Nephron progenitor cell (in vitro differentiated cells): ENCODE measurements at regions not wholly inside any gene's neighbourhood (a gene's known extent, or its start where the extent isn't known, plus 50 kb on each side); places are given as distances from the start of the nearest gene placed in this dataset.

Experiments used
- DNase-seq: peaks from one replicate; pipeline ENCODE4 v3.0.0; 2021
- H3K27ac Mint-ChIP-seq: 2 replicates; pipeline ENCODE4 v1.8.0; 2021; ENCODE audit warnings: mild to moderate bottlenecking, moderate library complexity, mixed read lengths
- H3K27me3 Mint-ChIP-seq: 2 replicates; pipeline ENCODE4 v1.8.0; 2021; ENCODE audit warnings: mild to moderate bottlenecking, low read depth, mixed read lengths; ENCODE audit not compliant: poor library complexity
- H3K36me3 Mint-ChIP-seq: 2 replicates; pipeline ENCODE4 v1.8.0; 2021; ENCODE audit warnings: low read depth, mixed read lengths
- H3K4me1 Mint-ChIP-seq: 2 replicates; pipeline ENCODE4 v1.8.0; 2021; ENCODE audit warnings: mixed read lengths
- H3K4me3 Mint-ChIP-seq: 2 replicates; pipeline ENCODE4 v1.8.0; 2021; ENCODE audit warnings: mild to moderate bottlenecking, moderate library complexity, mixed read lengths
- H3K9me3 Mint-ChIP-seq: 2 replicates; pipeline ENCODE4 v1.8.0; 2021; ENCODE audit warnings: mild to moderate bottlenecking, moderate library complexity, mixed read lengths
- TF ChIP-seq, protein P1 (sequence below): fragments of 200-600 bp; sonication (generic); IDR thresholded peaks from 2 replicates; pipeline ENCODE4 v1.5.0; 2021; ENCODE audit warnings: antibody characterized with exemption

DNA sequence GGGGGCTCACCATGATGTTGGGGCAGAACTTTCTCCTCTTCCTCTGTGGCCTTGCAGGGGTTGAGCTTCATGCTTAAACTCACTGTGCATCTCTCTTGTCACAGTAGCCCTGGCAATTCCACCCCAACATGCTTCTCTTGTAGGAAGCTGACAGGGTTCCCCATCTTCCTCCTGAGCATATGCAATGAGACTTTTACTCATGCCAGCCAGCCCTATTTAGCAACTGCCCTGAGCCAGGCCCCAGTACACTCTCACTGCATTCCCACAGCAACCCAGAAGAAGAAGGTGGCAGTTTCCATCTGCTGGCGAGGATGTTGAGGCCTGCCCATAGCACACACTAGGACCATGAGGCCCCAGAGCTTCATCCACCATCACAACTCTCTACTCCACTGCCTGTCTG, 72.2 kb upstream of the TEX51 start:
- Mint-ChIP-seq H3K9me3 (no peaks in the 10 kb centered on the region), H3K27me3 (peaks cover 3% of the 10 kb centered on the region)
- TF ChIP-seq, protein P1, sequence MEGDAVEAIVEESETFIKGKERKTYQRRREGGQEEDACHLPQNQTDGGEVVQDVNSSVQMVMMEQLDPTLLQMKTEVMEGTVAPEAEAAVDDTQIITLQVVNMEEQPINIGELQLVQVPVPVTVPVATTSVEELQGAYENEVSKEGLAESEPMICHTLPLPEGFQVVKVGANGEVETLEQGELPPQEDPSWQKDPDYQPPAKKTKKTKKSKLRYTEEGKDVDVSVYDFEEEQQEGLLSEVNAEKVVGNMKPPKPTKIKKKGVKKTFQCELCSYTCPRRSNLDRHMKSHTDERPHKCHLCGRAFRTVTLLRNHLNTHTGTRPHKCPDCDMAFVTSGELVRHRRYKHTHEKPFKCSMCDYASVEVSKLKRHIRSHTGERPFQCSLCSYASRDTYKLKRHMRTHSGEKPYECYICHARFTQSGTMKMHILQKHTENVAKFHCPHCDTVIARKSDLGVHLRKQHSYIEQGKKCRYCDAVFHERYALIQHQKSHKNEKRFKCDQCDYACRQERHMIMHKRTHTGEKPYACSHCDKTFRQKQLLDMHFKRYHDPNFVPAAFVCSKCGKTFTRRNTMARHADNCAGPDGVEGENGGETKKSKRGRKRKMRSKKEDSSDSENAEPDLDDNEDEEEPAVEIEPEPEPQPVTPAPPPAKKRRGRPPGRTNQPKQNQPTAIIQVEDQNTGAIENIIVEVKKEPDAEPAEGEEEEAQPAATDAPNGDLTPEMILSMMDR, result no peak

GRCh38 chr2:126827371-126827770, 71.3 kb upstream of the TEX51 start:
- Mint-ChIP-seq H3K36me3 (no peaks in the 10 kb centered on the region), H3K27ac (no peak overlapping the region), H3K9me3 (no peaks in the 10 kb centered on the region), H3K4me1 (peaks cover 9% of the 10 kb centered on the region), H3K27me3 (peaks cover 4% of the 10 kb centered on the region), H3K4me3 (no peak overlapping the region)
- TF ChIP-seq, protein P1, result no peak
- no peak for DNase-seq

More for the DNA sequence above, 72.2 kb upstream of the TEX51 start:
- Mint-ChIP-seq H3K36me3 (no peaks in the 10 kb centered on the region), H3K27ac (no peak overlapping the region), H3K4me1 (peaks cover 17% of the 10 kb centered on the region), H3K4me3 (no peak overlapping the region)
- DNase-seq, result no peak

- Mint-ChIP-seq H3K27me3 (peaks cover 4% of the 10 kb centered on the region), H3K27ac (no peak overlapping the region), H3K4me3 (no peak overlapping the region), H3K4me1 (peaks cover 8% of the 10 kb centered on the region), H3K36me3 (no peaks in the 10 kb centered on the region), H3K9me3 (no peaks in the 10 kb centered on the region)
- no peak for DNase-seq
- TF ChIP-seq, protein P1, result no peak
These were observed 70.6 kb upstream of the TEX51 start for GRCh38 chr2:126828051-126828450.

- Mint-ChIP-seq H3K4me3 (no peak overlapping the region), H3K36me3 (no peaks in the 10 kb centered on the region), H3K4me1 (peaks cover 4% of the 10 kb centered on the region), H3K27me3 (peaks cover 4% of the 10 kb centered on the region), H3K27ac (no peak overlapping the region), H3K9me3 (no peaks in the 10 kb centered on the region)
- DNase-seq, result no peak
- TF ChIP-seq, protein P1, result no peak
These were observed 70.2 kb upstream of the TEX51 start for GRCh38 chr2:126828491-126828890.

GRCh38 chr2:126831234-126832005, 67.3 kb upstream of the TEX51 start:
- DNase-seq, result no peak
- peaks cover 4% of the 10 kb centered on the region for H3K27me3 Mint-ChIP-seq
- TF ChIP-seq, protein P1, result no peak
- H3K9me3 Mint-ChIP-seq, result no peaks in the 10 kb centered on the region
- H3K4me3 Mint-ChIP-seq, result no peak overlapping the region
- H3K27ac Mint-ChIP-seq, result no peak overlapping the region
- peaks cover 12% of the 10 kb centered on the region for H3K4me1 Mint-ChIP-seq
- no peaks in the 10 kb centered on the region for H3K36me3 Mint-ChIP-seq

GRCh38 chr2:126832014-126832413, 66.7 kb upstream of the TEX51 start:
- Mint-ChIP-seq H3K27ac (no peak overlapping the region), H3K9me3 (no peaks in the 10 kb centered on the region), H3K36me3 (no peaks in the 10 kb centered on the region), H3K4me1 (peaks cover 13% of the 10 kb centered on the region), H3K4me3 (no peak overlapping the region), H3K27me3 (peaks cover 4% of the 10 kb centered on the region)
- no peak for DNase-seq
- TF ChIP-seq, protein P1, result no peak
